ENCODE measurements at regions not wholly inside any gene's neighbourhood (a gene's known extent, or its start where the extent isn't known, plus 50 kb on each side); places are given as distances from the start of the nearest gene placed in this dataset.

GRCh38 chr20:52746770-52747169, 225.4 kb upstream of the TSHZ2 start:
- no peak for TF ChIP-seq ZNF274 (IDR thresholded peaks at IDR 0.05; ENCODE audit: insufficient read depth, insufficient read length)
- TF ChIP-seq, protein P1, sequence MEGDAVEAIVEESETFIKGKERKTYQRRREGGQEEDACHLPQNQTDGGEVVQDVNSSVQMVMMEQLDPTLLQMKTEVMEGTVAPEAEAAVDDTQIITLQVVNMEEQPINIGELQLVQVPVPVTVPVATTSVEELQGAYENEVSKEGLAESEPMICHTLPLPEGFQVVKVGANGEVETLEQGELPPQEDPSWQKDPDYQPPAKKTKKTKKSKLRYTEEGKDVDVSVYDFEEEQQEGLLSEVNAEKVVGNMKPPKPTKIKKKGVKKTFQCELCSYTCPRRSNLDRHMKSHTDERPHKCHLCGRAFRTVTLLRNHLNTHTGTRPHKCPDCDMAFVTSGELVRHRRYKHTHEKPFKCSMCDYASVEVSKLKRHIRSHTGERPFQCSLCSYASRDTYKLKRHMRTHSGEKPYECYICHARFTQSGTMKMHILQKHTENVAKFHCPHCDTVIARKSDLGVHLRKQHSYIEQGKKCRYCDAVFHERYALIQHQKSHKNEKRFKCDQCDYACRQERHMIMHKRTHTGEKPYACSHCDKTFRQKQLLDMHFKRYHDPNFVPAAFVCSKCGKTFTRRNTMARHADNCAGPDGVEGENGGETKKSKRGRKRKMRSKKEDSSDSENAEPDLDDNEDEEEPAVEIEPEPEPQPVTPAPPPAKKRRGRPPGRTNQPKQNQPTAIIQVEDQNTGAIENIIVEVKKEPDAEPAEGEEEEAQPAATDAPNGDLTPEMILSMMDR (IDR thresholded peaks at IDR 0.05 in 2 of 3, conservative IDR thresholded peaks at IDR 0.05 in 1 of 3; ENCODE audit: control insufficient read depth in 2 of 3, extremely low read depth in 1 of 3, insufficient read depth in 1 of 3, low read depth in 3 of 3, low read length in 3 of 3): no peak
- TF ChIP-seq PAX8 (IDR thresholded peaks at IDR 0.05): no peak
- TF ChIP-seq SUPT20H (IDR thresholded peaks at IDR 0.05; ENCODE audit: borderline replicate concordance, control insufficient read depth, low read depth, low read length): no peak
- no peak for TF ChIP-seq ZSCAN29 (IDR thresholded peaks at IDR 0.05)
- TF ChIP-seq POLR2AphosphoS5 (IDR thresholded peaks at IDR 0.05; ENCODE audit: low read length): no peak
- no peak for TF ChIP-seq NFYA (IDR thresholded peaks at IDR 0.05; ENCODE audit: borderline replicate concordance, low read depth, low read length)
- no peak for TF ChIP-seq CBFB (IDR thresholded peaks at IDR 0.05; ENCODE audit: low read depth)
- TF ChIP-seq USF2 (IDR thresholded peaks at IDR 0.05; ENCODE audit: borderline replicate concordance, low read depth, low read length): no peak
- TF ChIP-seq HDAC6 (IDR thresholded peaks at IDR 0.05; ENCODE audit: unreplicated experiment): no peak
- TF ChIP-seq CBX5 (IDR thresholded peaks at IDR 0.05; ENCODE audit: low read depth): no peak
- no peak for TF ChIP-seq SMAD1 (IDR thresholded peaks at IDR 0.05; ENCODE audit: low read depth, partially characterized antibody)
- TF ChIP-seq TCF3 (IDR thresholded peaks at IDR 0.05; ENCODE audit: borderline replicate concordance, insufficient read depth, low read depth, low read length): no peak

Data from GM12878 (cell line).